GM12891 (cell line): ENCODE measurements at regions not wholly inside any gene's neighbourhood (a gene's known extent, or its start where the extent isn't known, plus 50 kb on each side); places are given as distances from the start of the nearest gene placed in this dataset.

Experiments
- POLR2A ChIP-seq: IDR thresholded peaks from 2 replicates; pipeline ENCODE4 v1.6.1; 2011; ENCODE audit warnings: low read depth, low read length, control low read depth
- SPI1 ChIP-seq: IDR thresholded peaks from 2 replicates; pipeline ENCODE4 v1.6.1; 2011; ENCODE audit warnings: low read depth, low read length, control low read depth
- TAF1 ChIP-seq: IDR thresholded peaks from 2 replicates; pipeline ENCODE4 v1.6.1; 2011; ENCODE audit warnings: low read depth, low read length, control low read depth

DNA sequence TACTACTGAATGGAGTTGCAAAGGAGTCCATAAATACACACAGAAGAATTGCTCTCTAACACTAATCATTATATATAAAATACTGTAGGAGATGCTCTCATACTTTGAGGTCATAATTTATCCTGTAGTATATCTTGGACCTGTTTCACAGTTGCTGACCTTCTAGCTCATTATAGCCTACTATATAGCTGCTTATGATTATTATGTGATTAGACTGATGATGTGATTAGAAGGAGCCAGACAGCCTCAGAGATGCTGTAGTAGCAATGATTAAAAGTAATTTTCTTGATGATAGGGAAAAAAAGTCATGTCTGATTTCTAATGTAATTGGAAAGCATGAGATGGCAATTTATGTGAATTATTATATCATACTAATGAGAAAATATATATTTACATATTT is 455.7 kb downstream of the CNTNAP4 start:
- TF ChIP-seq TAF1, result no peak
- no peak for TF ChIP-seq SPI1
- TF ChIP-seq POLR2A, result no peak
